ENCODE measurements at regions not wholly inside any gene's neighbourhood (a gene's known extent, or its start where the extent isn't known, plus 50 kb on each side); places are given as distances from the start of the nearest gene placed in this dataset.

DNA sequence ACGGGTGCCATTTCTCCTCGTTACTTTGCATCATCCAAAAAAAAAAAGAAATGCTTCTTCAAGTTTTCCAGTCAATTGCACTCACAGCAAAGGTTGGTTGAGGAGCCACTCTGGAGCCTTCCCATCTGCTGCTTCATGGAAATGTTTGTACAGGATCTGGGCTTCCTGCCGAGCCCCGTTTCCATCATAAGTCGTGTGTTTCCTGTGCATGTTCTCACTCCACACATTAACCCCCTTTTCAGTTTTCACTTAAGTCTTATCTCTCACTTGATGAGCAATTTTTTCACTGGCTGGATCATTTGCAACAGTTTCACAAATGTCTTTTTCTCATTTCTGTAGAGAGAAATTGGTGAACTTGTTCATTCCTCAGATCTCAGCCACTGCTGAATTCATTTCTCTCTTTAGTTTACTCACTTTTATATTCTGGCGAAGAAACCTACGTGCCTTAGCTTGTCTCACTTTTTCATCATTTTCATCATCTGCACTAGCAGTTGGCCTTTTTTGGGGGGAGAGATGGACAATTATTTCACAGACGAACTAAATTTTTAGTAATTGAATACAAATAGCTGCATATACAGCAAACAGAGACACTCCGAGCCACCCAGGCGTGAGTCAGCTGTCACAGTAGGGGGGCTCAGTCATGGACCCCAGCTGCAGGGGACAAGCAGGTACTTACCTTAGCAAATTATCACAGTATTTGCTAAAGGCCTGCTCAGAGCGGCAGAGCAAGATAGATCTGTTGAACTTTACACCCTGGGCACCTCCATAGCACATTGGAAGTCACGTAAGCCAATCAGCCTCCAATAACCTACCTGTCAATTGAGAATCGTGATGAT, 750.8 kb upstream of the ID2 start:
- Mint-ChIP-seq H3K36me3 (ENCODE audit: low read depth) (peaks cover 16% of the 10 kb centered on the region), H3K4me1 (ENCODE audit: low read depth) (peaks cover 35% of the 10 kb centered on the region), H3K27ac (peak overlapping the region; percentile 87), H3K27me3 (no peaks in the 10 kb centered on the region), H3K9me3 (peaks cover 10% of the 10 kb centered on the region), H3K4me3 (no peak overlapping the region)
- DNase-seq: no peak

DNA sequence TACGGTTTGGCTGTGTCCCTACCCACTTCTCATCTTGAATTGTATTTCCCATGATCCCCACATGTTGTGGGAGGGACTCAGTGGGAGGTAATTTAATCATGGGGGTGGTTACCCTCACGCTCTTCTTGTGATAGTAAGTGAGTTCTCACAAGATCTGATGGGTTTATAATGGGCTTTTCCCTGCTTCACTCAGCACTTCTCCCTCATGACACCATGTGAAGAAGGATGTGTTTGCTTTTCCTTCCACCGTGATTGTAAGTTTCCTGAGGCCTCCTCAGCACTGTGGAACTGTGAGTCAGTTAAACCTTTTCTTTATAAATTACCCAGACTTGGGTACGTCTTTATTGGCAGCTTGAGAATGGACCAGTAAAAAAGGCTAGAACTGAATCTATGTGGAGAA, 750.0 kb upstream of the ID2 start:
- Mint-ChIP-seq H3K27ac (peak overlapping the region; percentile 87), H3K4me3 (no peak overlapping the region), H3K9me3 (peaks cover 10% of the 10 kb centered on the region), H3K27me3 (no peaks in the 10 kb centered on the region), H3K36me3 (ENCODE audit: low read depth) (peaks cover 16% of the 10 kb centered on the region), H3K4me1 (ENCODE audit: low read depth) (peaks cover 35% of the 10 kb centered on the region)
- DNase-seq: no peak

DNA sequence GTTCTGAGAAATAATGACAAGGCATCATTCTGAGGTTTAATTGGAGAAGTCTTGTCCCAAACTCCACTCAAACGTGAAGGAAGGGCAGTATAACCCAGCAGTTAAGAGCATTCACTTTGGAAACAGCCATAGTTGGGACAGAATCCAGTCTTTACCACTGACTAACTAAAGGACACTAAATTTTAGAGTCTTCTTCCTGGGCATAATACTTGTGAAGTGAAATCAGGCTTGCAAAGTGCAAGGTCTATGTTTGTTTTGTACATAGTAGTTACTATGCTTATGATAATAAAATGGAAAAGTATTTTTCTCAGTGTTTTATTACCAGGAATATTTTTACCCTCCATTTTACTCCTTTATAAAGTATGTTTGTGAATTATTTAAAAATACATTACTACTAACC, 748.2 kb upstream of the ID2 start:
- Mint-ChIP-seq H3K4me3 (no peak overlapping the region), H3K27me3 (no peaks in the 10 kb centered on the region), H3K9me3 (peaks cover 8% of the 10 kb centered on the region), H3K27ac (no peak overlapping the region), H3K4me1 (ENCODE audit: low read depth) (peaks cover 33% of the 10 kb centered on the region), H3K36me3 (ENCODE audit: low read depth) (peaks cover 16% of the 10 kb centered on the region)
- no peak for DNase-seq

DNA sequence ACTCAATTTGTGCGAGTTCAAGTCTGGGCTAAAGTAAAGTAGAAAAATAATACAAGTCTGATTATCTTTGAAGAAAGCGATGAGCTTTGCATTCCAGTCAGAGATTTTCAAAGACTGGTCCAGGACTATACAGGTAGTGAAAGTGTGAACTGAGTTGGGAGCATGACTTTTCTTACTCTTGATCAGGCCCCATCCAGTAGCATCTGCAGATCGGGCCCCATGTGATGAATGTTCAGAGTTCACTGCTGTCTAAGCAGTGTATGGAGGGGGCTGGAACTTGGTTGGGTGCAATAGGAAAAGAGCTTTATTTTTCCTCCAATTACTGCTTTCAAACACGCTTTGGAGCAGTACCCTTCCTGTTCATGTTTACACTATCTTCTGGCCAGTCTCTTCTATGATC, 747.4 kb upstream of the ID2 start:
- no peak overlapping the region for H3K27ac Mint-ChIP-seq
- H3K27me3 Mint-ChIP-seq: no peaks in the 10 kb centered on the region
- H3K4me1 Mint-ChIP-seq (ENCODE audit: low read depth): peaks cover 39% of the 10 kb centered on the region
- DNase-seq: no peak
- peaks cover 16% of the 10 kb centered on the region for H3K36me3 Mint-ChIP-seq (ENCODE audit: low read depth)
- H3K4me3 Mint-ChIP-seq: no peak overlapping the region
- H3K9me3 Mint-ChIP-seq: peaks cover 8% of the 10 kb centered on the region

DNA sequence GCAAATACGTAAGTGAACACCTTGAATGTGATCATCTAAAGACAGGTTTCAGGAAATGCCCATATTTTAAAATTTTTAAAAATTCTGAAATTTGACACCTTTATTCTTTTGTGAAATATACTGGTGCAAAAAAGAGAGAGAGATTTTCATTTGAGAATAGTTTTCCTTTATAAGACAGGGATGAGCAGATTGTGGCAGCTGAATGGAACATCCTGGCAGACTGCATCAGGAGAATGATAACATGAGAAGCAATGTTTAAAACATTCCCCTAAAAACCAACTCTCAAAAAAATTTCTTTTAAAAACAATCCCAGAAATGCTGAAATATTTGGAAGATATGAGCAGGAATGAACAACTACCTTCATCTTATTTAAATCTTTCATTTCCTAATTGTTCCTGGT, 744.8 kb upstream of the ID2 start:
- Mint-ChIP-seq H3K27me3 (no peaks in the 10 kb centered on the region), H3K27ac (no peak overlapping the region), H3K36me3 (ENCODE audit: low read depth) (peaks cover 4% of the 10 kb centered on the region), H3K4me3 (no peak overlapping the region), H3K4me1 (ENCODE audit: low read depth) (peaks cover 31% of the 10 kb centered on the region), H3K9me3 (peaks cover 4% of the 10 kb centered on the region)
- no peak for DNase-seq

DNA sequence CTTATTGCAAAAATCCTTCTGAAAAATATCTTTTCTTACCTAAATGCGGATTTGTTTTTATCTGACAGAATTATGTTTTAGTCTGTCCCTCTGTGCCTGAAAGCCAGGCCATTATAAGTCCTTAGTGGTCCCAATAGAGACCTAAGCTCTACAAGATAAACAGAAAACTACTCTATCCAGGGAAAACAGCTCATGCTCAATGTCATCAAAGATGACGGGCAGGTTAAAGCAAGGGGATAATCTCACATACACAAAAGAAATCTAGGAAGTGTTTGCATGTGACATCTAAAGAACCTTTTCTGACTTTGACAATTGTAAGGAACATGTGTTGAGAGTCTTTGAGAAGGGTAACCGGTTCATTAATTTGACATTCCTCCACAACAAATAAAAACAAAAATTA, 741.1 kb upstream of the ID2 start:
- no peak overlapping the region for H3K27ac Mint-ChIP-seq

DNA sequence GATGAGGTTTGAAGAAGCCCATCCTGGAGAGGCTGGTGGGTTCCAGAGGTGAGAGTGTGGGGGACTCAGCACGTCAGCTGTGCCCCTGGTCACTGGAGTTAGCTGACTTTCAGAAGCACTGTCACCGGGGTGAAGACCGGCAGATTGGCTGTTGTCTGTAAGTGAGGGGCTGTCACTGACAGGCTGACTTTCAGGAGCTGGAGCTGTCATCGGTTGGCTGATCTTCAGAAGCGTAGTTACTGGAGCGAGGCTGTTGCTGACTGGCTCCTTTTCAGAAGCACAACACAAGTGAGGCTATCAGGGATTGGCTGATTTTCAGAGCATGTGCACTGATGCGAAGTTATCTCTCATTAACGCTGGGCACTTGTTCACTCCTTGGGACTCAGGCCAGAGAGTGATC, 738.4 kb upstream of the ID2 start:
- Mint-ChIP-seq H3K4me1 (ENCODE audit: low read depth) (peaks cover 19% of the 10 kb centered on the region), H3K9me3 (peaks cover 3% of the 10 kb centered on the region), H3K4me3 (no peak overlapping the region), H3K27me3 (no peaks in the 10 kb centered on the region), H3K36me3 (ENCODE audit: low read depth) (no peaks in the 10 kb centered on the region), H3K27ac (no peak overlapping the region)
- no peak for DNase-seq

More for the DNA sequence above, 741.1 kb upstream of the ID2 start:
- Mint-ChIP-seq H3K9me3 (peaks cover 3% of the 10 kb centered on the region), H3K36me3 (ENCODE audit: low read depth) (no peaks in the 10 kb centered on the region), H3K27me3 (no peaks in the 10 kb centered on the region), H3K4me1 (ENCODE audit: low read depth) (peaks cover 19% of the 10 kb centered on the region), H3K4me3 (no peak overlapping the region)
- DNase-seq: no peak

DNA sequence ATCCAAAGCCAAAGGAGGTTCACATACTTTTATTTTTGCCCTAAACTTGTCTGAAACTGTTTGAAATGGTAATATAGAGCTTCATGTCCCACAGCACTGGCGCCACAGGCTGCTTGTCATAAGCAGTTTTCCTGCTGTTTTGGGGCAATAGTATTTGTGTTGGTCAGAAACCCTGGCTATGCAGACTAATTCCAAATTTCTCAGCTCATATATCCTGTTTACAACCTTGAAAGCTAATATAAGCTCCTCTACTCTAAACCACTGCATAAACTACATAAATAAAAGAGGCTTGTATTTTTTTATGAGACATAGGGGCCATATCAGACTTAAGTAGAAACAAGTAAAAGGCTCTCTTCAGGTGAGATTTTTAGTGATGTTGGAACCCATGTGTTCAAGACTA, 736.8 kb upstream of the ID2 start:
- Mint-ChIP-seq H3K27me3 (no peaks in the 10 kb centered on the region), H3K27ac (no peak overlapping the region), H3K4me3 (no peak overlapping the region), H3K36me3 (ENCODE audit: low read depth) (no peaks in the 10 kb centered on the region), H3K4me1 (ENCODE audit: low read depth) (peaks cover 7% of the 10 kb centered on the region), H3K9me3 (no peaks in the 10 kb centered on the region)
- no peak for DNase-seq

DNA sequence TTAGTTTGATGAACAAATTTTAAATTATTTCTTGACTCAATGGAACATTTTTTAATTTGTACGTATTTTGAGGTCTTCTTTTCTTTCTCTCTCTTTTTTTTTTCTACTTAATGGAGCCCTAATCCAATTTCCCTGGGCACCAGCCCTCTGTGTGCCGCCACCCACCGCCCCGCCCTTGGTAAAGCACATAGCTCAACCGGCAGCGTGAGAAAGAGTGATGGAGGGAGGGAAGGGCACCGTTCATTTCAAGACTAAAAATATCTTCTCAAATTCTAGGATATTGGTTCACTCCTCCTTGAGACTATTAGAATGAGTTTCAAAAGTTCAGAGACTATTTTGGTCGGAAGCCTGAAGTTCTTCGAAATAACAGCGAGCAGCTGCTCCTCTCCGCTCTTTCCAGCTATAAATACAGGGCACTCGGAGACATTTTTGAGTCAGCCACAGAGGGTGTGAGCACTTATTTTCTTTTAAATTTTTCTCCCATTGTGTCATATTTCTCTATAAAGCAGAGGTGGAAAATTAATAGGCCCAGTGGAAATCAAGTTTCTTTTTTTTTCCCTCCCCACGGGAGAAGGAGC, 731.7 kb upstream of the ID2 start:
- no peak overlapping the region for H3K4me3 Mint-ChIP-seq
- H3K27me3 Mint-ChIP-seq: no peaks in the 10 kb centered on the region
- DNase-seq: no peak
- no peaks in the 10 kb centered on the region for H3K36me3 Mint-ChIP-seq (ENCODE audit: low read depth)
- no peak overlapping the region for H3K27ac Mint-ChIP-seq
- H3K9me3 Mint-ChIP-seq: no peaks in the 10 kb centered on the region
- H3K4me1 Mint-ChIP-seq (ENCODE audit: low read depth): no peaks in the 10 kb centered on the region

GRCh38 chr2:7951001-7951400, 730.9 kb upstream of the ID2 start:
- Mint-ChIP-seq H3K4me1 (ENCODE audit: low read depth) (no peaks in the 10 kb centered on the region), H3K36me3 (ENCODE audit: low read depth) (no peaks in the 10 kb centered on the region), H3K27ac (no peak overlapping the region), H3K27me3 (no peaks in the 10 kb centered on the region), H3K9me3 (no peaks in the 10 kb centered on the region), H3K4me3 (no peak overlapping the region)
- no peak for DNase-seq

GRCh38 chr2:7951490-7951889, 730.4 kb upstream of the ID2 start:
- Mint-ChIP-seq H3K36me3 (ENCODE audit: low read depth) (no peaks in the 10 kb centered on the region), H3K27me3 (no peaks in the 10 kb centered on the region), H3K27ac (no peak overlapping the region), H3K4me3 (no peak overlapping the region), H3K9me3 (no peaks in the 10 kb centered on the region), H3K4me1 (ENCODE audit: low read depth) (no peaks in the 10 kb centered on the region)
- no peak for DNase-seq

DNA sequence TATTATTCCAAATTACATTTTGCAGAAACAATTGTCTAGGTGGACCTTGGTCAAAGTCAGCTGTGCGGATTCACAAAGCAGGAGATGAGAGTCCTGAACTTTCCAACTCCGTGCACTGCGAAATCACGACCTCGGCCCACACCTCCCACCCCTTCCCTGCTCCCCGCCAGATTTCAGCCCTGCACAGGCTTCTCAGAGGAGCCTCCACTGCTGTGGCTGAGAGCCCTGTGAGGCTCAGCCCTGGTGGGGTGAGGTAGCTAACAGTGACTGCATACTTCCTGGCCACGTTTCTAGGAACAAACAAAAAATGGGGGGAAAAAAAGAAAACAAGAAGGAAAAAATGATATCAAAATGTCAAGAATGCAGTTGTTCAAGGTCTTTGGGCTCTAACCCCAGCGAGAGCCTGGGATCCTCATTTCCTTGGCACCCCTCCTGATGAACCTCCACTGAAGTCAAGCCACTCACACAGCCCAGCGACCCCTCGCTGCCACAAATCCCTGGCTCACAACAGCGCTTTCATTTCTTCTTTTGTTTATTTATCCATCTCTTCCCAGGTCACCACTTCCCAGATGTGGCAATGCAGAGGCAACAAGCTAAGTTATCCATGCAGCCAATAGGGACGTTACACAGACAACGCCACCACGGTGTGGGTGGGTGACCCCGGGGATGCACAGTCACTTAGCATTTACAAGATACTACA, 729.7 kb upstream of the ID2 start:
- Mint-ChIP-seq H3K36me3 (ENCODE audit: low read depth) (no peaks in the 10 kb centered on the region), H3K27ac (no peak overlapping the region), H3K27me3 (no peaks in the 10 kb centered on the region), H3K4me3 (no peak overlapping the region), H3K9me3 (no peaks in the 10 kb centered on the region), H3K4me1 (ENCODE audit: low read depth) (no peaks in the 10 kb centered on the region)
- DNase-seq: no peak

DNA sequence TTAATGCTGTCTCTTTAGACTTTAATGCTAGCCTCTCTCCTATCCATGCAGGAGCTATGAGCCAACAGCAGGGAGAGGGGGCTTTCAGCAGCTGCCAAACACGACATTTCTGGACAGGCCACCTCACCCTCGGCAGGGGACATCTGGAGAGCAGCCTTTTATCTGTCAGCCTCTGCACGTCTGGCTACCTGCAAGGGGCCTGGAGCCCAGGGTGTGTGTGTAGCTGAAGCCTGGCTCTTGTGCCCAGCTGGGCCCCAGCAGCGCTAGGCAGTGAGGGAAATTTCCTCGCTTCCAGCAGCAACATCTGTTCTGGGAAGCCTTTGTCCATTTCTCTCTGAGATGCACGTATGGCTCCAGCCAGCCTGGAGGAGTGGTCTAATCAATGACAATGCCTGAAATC, 728.7 kb upstream of the ID2 start:
- DNase-seq: no peak
- Mint-ChIP-seq H3K36me3 (ENCODE audit: low read depth) (no peaks in the 10 kb centered on the region), H3K4me3 (no peak overlapping the region), H3K27ac (no peak overlapping the region), H3K9me3 (no peaks in the 10 kb centered on the region), H3K27me3 (no peaks in the 10 kb centered on the region), H3K4me1 (ENCODE audit: low read depth) (no peaks in the 10 kb centered on the region)

- Mint-ChIP-seq H3K27ac (no peak overlapping the region), H3K36me3 (ENCODE audit: low read depth) (no peaks in the 10 kb centered on the region), H3K9me3 (no peaks in the 10 kb centered on the region), H3K4me1 (ENCODE audit: low read depth) (no peaks in the 10 kb centered on the region), H3K4me3 (no peak overlapping the region), H3K27me3 (no peaks in the 10 kb centered on the region)
- no peak for DNase-seq
These were observed 727.6 kb upstream of the ID2 start for GRCh38 chr2:7954234-7954633.

DNA sequence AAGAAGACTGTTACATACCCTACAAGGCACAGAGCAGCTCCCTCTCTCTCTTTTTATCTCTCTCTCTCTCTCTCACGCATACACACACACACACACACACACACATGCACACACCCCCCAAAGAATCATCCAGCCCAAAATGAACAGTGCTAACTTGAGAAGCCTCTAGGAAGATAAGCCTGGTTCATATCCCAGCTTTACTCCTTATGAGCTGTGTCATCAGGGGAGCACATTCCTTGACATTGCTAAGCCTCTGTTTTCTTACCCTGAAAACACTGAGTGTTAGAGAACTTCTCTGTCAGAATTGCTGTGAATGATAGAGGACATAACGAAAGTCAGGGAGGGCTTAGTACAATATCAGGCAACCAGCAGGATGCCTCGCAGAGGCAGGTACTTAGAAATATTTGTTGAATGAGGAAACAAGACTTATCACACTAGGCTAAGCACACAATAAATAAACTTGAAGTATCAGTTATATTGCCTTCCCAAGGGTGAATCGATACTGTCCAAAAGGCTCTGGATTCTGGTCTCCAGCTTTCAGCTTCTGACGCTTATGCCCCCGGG, 725.6 kb upstream of the ID2 start:
- H3K27me3 Mint-ChIP-seq: no peaks in the 10 kb centered on the region
- no peak overlapping the region for H3K27ac Mint-ChIP-seq
- no peak overlapping the region for H3K4me3 Mint-ChIP-seq
- H3K4me1 Mint-ChIP-seq (ENCODE audit: low read depth): no peaks in the 10 kb centered on the region
- no peaks in the 10 kb centered on the region for H3K9me3 Mint-ChIP-seq
- DNase-seq: no peak
- H3K36me3 Mint-ChIP-seq (ENCODE audit: low read depth): no peaks in the 10 kb centered on the region

Data from activated T-cell treated with anti-CD3 and anti-CD28 coated beads, Interleukin-2, amount 50 U/mL, for 24 hours (primary cell).